HEK293T (cell line): ENCODE measurements at regions not wholly inside any gene's neighbourhood (a gene's known extent, or its start where the extent isn't known, plus 50 kb on each side); places are given as distances from the start of the nearest gene placed in this dataset.
"Not testable (repeated sequence)": the region's sequence is repeated elsewhere in the genome, so short reads cannot be mapped to it uniquely, and the experiment has no call there.

Experiments used
- CTCF ChIA-PET: fragments of 350-600 bp; formaldehyde crosslinking; extraction: SDS; loops from one replicate; lab custom pipeline; 2021; ENCODE audit warnings: antibody characterized with exemption, inconsistent platforms; lab: Yijun Ruan, JAX
- POLR2A ChIA-PET: fragments of 350-600 bp; formaldehyde crosslinking; extraction: SDS; loops from one replicate; lab custom pipeline; 2020; ENCODE audit warnings: antibody characterized with exemption, inconsistent platforms; lab: Yijun Ruan, JAX
- DNase-seq: peaks from one replicate; pipeline ENCODE4 v3.0.0; 2012; ENCODE audit warnings: mixed read lengths; ENCODE audit errors: extremely low spot score
- ARNT ChIP-seq: fragments of 450-650 bp; IDR thresholded peaks from 2 replicates; pipeline ENCODE4 v1.6.1; 2017; ENCODE audit warnings: mild to moderate bottlenecking
- BHLHE40 ChIP-seq: fragments of 450-650 bp; IDR thresholded peaks from 2 replicates; pipeline ENCODE4 v1.6.1; 2016; ENCODE audit warnings: mild to moderate bottlenecking, moderate library complexity, borderline replicate concordance
- CTBP1 ChIP-seq: fragments of 450-650 bp; IDR thresholded peaks from 2 replicates; pipeline ENCODE4 v1.6.1; 2016; ENCODE audit warnings: borderline replicate concordance
- ELF4 ChIP-seq: fragments of 450-650 bp; IDR thresholded peaks from 2 replicates; pipeline ENCODE4 v1.6.1; 2017; ENCODE audit warnings: antibody characterized with exemption
- FOXA1 ChIP-seq: fragments of 450-650 bp; IDR thresholded peaks from 2 replicates; pipeline ENCODE4 v1.6.1; 2016; ENCODE audit warnings: mild to moderate bottlenecking
- FOXK2 ChIP-seq: fragments of 450-650 bp; IDR thresholded peaks from 2 replicates; pipeline ENCODE4 v1.6.1; 2016; ENCODE audit warnings: mild to moderate bottlenecking
- FOXM1 ChIP-seq: fragments of 450-650 bp; IDR thresholded peaks from 2 replicates; pipeline ENCODE4 v1.6.1; 2017; ENCODE audit warnings: mild to moderate bottlenecking, borderline replicate concordance
- HDGF ChIP-seq: fragments of 450-650 bp; IDR thresholded peaks from 2 replicates; pipeline ENCODE4 v1.6.1; 2017; ENCODE audit warnings: antibody characterized with exemption, borderline replicate concordance
- L3MBTL2 ChIP-seq: fragments of 450-650 bp; conservative IDR thresholded peaks from 2 replicates; pipeline ENCODE4 v1.6.1; 2016; ENCODE audit warnings: mild to moderate bottlenecking
- LEF1 ChIP-seq: fragments of 450-650 bp; IDR thresholded peaks from 2 replicates; pipeline ENCODE4 v1.6.1; 2017; ENCODE audit warnings: mild to moderate bottlenecking, borderline replicate concordance
- NFRKB ChIP-seq: fragments of 450-650 bp; IDR thresholded peaks from 2 replicates; pipeline ENCODE4 v1.6.1; 2016; ENCODE audit warnings: mild to moderate bottlenecking, moderate library complexity
- SP1 ChIP-seq: fragments of 450-650 bp; IDR thresholded peaks from 2 replicates; pipeline ENCODE4 v1.6.1; 2017
- SUZ12 ChIP-seq: fragments of 450-650 bp; IDR thresholded peaks from 2 replicates; pipeline ENCODE4 v1.6.1; 2016; ENCODE audit warnings: mild to moderate bottlenecking
- TARDBP ChIP-seq: fragments of 450-650 bp; IDR thresholded peaks from 2 replicates; pipeline ENCODE4 v1.6.1; 2016
- ZNF384 ChIP-seq: fragments of 450-650 bp; IDR thresholded peaks from 2 replicates; pipeline ENCODE4 v1.6.1; 2016
- TF ChIP-seq, protein P1 (sequence below): fragments of 450-650 bp; IDR thresholded peaks from 2 replicates; pipeline ENCODE4 v1.6.1; 2016

- DNase-seq: no peak
- ChIA-PET CTCF (no interaction called here), POLR2A (no interaction called here)
- TF ChIP-seq BHLHE40 (no peak), FOXA1 (no peak), CTBP1 (no peak), ELF4 (no peak), TARDBP (no peak), NFRKB (no peak), FOXK2 (no peak), ARNT (no peak), HDGF (no peak), FOXM1 (no peak), SUZ12 (no peak), SP1 (no peak), ZNF384 (no peak), LEF1 (no peak), L3MBTL2 (no peak)
- TF ChIP-seq, protein P1, sequence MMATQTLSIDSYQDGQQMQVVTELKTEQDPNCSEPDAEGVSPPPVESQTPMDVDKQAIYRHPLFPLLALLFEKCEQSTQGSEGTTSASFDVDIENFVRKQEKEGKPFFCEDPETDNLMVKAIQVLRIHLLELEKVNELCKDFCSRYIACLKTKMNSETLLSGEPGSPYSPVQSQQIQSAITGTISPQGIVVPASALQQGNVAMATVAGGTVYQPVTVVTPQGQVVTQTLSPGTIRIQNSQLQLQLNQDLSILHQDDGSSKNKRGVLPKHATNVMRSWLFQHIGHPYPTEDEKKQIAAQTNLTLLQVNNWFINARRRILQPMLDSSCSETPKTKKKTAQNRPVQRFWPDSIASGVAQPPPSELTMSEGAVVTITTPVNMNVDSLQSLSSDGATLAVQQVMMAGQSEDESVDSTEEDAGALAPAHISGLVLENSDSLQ: no peak
Measured at GRCh38 chr9:82436475-82436874, 447.9 kb downstream of the SPATA31D1 start.

GRCh38 chr9:82437183-82437582 is 448.6 kb downstream of the SPATA31D1 start:
- CTCF ChIA-PET, DNase-seq, POLR2A ChIA-PET: not testable (repeated sequence)

DNA sequence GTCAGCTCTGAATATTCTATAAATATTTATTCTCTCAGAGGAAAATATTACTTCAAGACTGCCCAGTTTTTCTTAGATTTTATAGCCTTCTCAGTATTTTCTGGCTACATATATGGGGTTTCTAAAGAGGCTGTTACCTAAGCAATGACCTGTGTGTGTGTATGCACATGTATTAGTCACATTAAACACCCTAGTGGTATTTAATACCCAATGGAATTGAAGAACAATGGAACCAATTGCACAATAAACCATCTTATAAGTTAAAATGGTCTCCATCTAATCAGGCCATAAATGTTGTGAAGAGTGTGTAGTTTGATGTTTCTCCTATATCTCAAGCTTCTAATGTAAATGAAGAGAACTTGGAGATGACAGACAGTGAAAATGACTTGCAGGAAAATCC is 450.0 kb downstream of the SPATA31D1 start:
- CTCF ChIA-PET: no interaction called here

DNA sequence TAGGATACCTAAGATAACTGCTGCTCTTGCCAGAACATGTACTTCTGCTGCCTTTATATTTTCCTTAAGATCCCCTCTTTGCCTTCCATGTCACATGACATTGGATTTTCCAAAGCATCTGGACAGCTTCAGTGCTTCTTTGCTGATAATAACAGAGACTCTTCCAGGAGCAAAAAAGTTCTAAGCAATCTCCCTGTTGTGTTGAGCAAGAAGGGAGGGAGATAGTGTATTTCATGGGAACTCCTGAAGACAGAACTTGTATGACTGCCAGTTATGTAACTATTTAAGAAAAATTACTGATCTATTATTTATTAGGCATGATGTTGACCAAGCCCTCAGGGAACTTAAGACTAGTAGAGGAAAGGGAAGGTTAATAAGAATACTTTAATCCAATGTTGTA is 454.7 kb downstream of the SPATA31D1 start:
- ChIA-PET CTCF (no interaction called here), POLR2A (no interaction called here)
- TF ChIP-seq TARDBP: no peak
- DNase-seq: no peak

More for the DNA sequence above, 450.0 kb downstream of the SPATA31D1 start:
- no peak for DNase-seq
- no peak for TF ChIP-seq FOXM1
- TF ChIP-seq CTBP1: no peak
- POLR2A ChIA-PET: no interaction called here

- POLR2A ChIA-PET: no interaction called here
- TF ChIP-seq SUZ12: no peak
- TF ChIP-seq BHLHE40: no peak
- no peak for TF ChIP-seq L3MBTL2
- TF ChIP-seq, protein P1: no peak
- TF ChIP-seq LEF1: no peak
- no peak for TF ChIP-seq ELF4
- no peak for TF ChIP-seq CTBP1
- TF ChIP-seq TARDBP: no peak
- no peak for TF ChIP-seq SP1
- no peak for TF ChIP-seq FOXK2
Measured at GRCh38 chr9:82445556-82445955, 457.0 kb downstream of the SPATA31D1 start.

GRCh38 chr9:82447343-82447742 is 458.8 kb downstream of the SPATA31D1 start:
- no peak for DNase-seq
- no peak for TF ChIP-seq FOXM1
- ChIA-PET POLR2A (no interaction called here), CTCF (no interaction called here)

More at GRCh38 chr9:82445556-82445955, 457.0 kb downstream of the SPATA31D1 start:
- CTCF ChIA-PET: no interaction called here
- DNase-seq: no peak

- ChIA-PET CTCF (interaction anchor here (0.6 kb wide), 1 partner anchor 342 kb away, joined by 3 read pairs; no protein-coding TSS in a partner anchor), POLR2A (no interaction called here)
- TF ChIP-seq ZNF384: no peak
- no peak for TF ChIP-seq CTBP1
- TF ChIP-seq FOXK2: no peak
- no peak for TF ChIP-seq FOXM1
- no peak for TF ChIP-seq SP1
- TF ChIP-seq ARNT: no peak
- TF ChIP-seq FOXA1: no peak
- DNase-seq: no peak
Measured at GRCh38 chr9:82449986-82450385, 461.4 kb downstream of the SPATA31D1 start.

DNA sequence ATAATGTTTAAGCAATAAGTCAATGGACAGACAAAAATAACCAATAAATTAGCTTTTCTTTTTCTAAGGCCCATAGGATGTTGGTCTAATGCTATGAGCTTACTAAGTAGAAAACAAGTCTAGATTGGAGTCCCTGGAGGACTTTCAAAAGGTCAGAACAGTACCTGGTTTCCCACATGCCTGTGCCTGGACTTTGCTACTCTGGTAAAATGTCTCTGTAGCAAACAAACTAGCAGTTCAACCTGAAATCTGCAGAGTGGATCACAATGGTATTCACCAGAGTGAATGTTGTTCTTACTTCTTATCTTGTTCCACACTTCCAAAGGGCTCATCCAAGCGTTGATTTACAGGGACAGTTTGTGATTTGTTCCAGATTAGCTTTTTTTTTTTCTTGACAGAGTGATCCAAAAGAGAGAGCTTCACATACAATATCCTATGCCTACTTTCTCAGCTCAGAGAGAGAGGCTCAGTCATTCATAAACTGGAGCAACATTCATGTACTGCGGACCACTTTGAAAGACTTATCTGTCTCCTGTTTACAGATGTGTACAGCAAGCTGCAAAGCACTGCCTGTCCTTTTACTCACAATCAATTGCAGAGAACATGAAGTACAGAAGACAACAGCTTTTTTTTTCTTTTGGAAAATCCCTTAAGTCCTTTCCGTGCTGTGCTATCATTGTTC is 466.1 kb downstream of the SPATA31D1 start:
- CTCF ChIA-PET: no interaction called here
- POLR2A ChIA-PET: no interaction called here
- no peak for TF ChIP-seq TARDBP
- no peak for TF ChIP-seq FOXM1
- TF ChIP-seq BHLHE40: no peak
- DNase-seq: no peak
